Left ventricle myocardium inferior (tissue), 1 donor: ENCODE measurements at regions not wholly inside any gene's neighbourhood (a gene's known extent, or its start where the extent isn't known, plus 50 kb on each side); places are given as distances from the start of the nearest gene placed in this dataset.
"Not testable (repeated sequence)": the region's sequence is repeated elsewhere in the genome, so short reads cannot be mapped to it uniquely, and the experiment has no call there.

Experiments
- DNase-seq: peaks from one replicate; pipeline ENCODE4 v3.0.0-alpha.2; 2020
- H3K27ac ChIP-seq: fragments of 200-600 bp; replicated peaks from 2 replicates; pipeline ENCODE4 v1.8.0; 2021
- H3K27me3 ChIP-seq: fragments of 200-600 bp; 2 replicates; pipeline ENCODE4 v1.8.0; 2021; ENCODE audit warnings: low read depth
- H3K36me3 ChIP-seq: fragments of 200-600 bp; 2 replicates; pipeline ENCODE4 v1.8.0; 2021
- H3K4me1 ChIP-seq: fragments of 200-600 bp; 2 replicates; pipeline ENCODE4 v1.8.0; 2021
- H3K4me3 ChIP-seq: fragments of 200-600 bp; 2 replicates; pipeline ENCODE4 v1.8.0; 2021; ENCODE audit warnings: mild to moderate bottlenecking, moderate library complexity
- H3K9me3 ChIP-seq: fragments of 200-600 bp; replicated peaks from 2 replicates; pipeline ENCODE4 v1.8.0; 2021
- CTCF ChIP-seq: fragments of 200-600 bp; IDR thresholded peaks from 2 replicates; pipeline ENCODE4 v1.8.0; 2021; ENCODE audit warnings: antibody characterized with exemption, mild to moderate bottlenecking, borderline replicate concordance
- intact Hi-C: fragments of 100-400 bp; cut with micrococcal nuclease; formaldehyde crosslinking; loops from one replicate; pipeline ENCODE4 v1.11.0; 2022
- donor health status: DM: no; HTN: yes; CAD: no; lungs with severe emphysema.

GRCh38 chr5:142211918-142212317 lies 103.3 kb downstream of the NDFIP1 start:
- H3K9me3 ChIP-seq = no peaks in the 10 kb centered on the region
- intact Hi-C loops = no loop called here
- no peaks in the 10 kb centered on the region for H3K27me3 ChIP-seq
- no peak for DNase-seq
- H3K4me3 ChIP-seq = no peak overlapping the region
- no peak overlapping the region for H3K27ac ChIP-seq
- TF ChIP-seq CTCF = no peak
- peaks cover 7% of the 10 kb centered on the region for H3K4me1 ChIP-seq
- H3K36me3 ChIP-seq = no peaks in the 10 kb centered on the region

- H3K36me3 ChIP-seq = no peaks in the 10 kb centered on the region
- peaks cover 5% of the 10 kb centered on the region for H3K4me1 ChIP-seq
- H3K27me3 ChIP-seq = no peaks in the 10 kb centered on the region
- DNase-seq = no peak
- no peak overlapping the region for H3K4me3 ChIP-seq
- H3K27ac ChIP-seq = no peak overlapping the region
- TF ChIP-seq CTCF = no peak
- intact Hi-C loops = no loop called here
- H3K9me3 ChIP-seq = no peaks in the 10 kb centered on the region
These were observed 102.4 kb downstream of the NDFIP1 start for GRCh38 chr5:142210864-142211412.

GRCh38 chr5:142210011-142210410 lies 101.4 kb downstream of the NDFIP1 start:
- no peak for TF ChIP-seq CTCF
- Histone ChIP-seq H3K4me3 (no peak overlapping the region), H3K9me3 (no peaks in the 10 kb centered on the region), H3K36me3 (no peaks in the 10 kb centered on the region), H3K27ac (no peak overlapping the region), H3K27me3 (no peaks in the 10 kb centered on the region), H3K4me1 (no peaks in the 10 kb centered on the region)
- intact Hi-C loops = no loop called here
- no peak for DNase-seq

- intact Hi-C loops = no loop called here
- TF ChIP-seq CTCF = no peak
- Histone ChIP-seq H3K4me1 (no peaks in the 10 kb centered on the region), H3K9me3 (no peaks in the 10 kb centered on the region), H3K36me3 (no peaks in the 10 kb centered on the region), H3K27me3 (no peaks in the 10 kb centered on the region), H3K4me3 (no peak overlapping the region), H3K27ac (no peak overlapping the region)
- DNase-seq = no peak
These were observed 100.3 kb downstream of the NDFIP1 start for GRCh38 chr5:142208777-142209312.

- H3K27me3 ChIP-seq, H3K4me3 ChIP-seq, DNase-seq, H3K27ac ChIP-seq, H3K36me3 ChIP-seq, H3K9me3 ChIP-seq, intact Hi-C loops, H3K4me1 ChIP-seq: not testable (repeated sequence)
These were observed 99.7 kb downstream of the NDFIP1 start for GRCh38 chr5:142208244-142208643.

GRCh38 chr5:142206801-142207200 lies 98.2 kb downstream of the NDFIP1 start:
- H3K36me3 ChIP-seq = no peaks in the 10 kb centered on the region
- H3K4me3 ChIP-seq = no peak overlapping the region
- intact Hi-C loops = no loop called here
- no peak for DNase-seq
- no peak overlapping the region for H3K27ac ChIP-seq
- TF ChIP-seq CTCF = no peak
- no peaks in the 10 kb centered on the region for H3K27me3 ChIP-seq
- no peaks in the 10 kb centered on the region for H3K4me1 ChIP-seq
- H3K9me3 ChIP-seq = no peaks in the 10 kb centered on the region
